Embryonic facial prominence (tissue), 1 donor: ENCODE measurements at regions not wholly inside any gene's neighbourhood (a gene's known extent, or its start where the extent isn't known, plus 50 kb on each side); places are given as distances from the start of the nearest gene placed in this dataset.

Experiments used
- DNase-seq: peaks from one replicate; pipeline ENCODE4 v3.0.0-alpha.2; 2016; ENCODE audit errors: extremely low spot score

GRCh38 chr7:25775570-25775969, 376.4 kb upstream of the NFE2L3 start:
- DNase-seq = no peak

GRCh38 chr7:25775999-25776743, 375.8 kb upstream of the NFE2L3 start:
- DNase-seq = no peak

DNA sequence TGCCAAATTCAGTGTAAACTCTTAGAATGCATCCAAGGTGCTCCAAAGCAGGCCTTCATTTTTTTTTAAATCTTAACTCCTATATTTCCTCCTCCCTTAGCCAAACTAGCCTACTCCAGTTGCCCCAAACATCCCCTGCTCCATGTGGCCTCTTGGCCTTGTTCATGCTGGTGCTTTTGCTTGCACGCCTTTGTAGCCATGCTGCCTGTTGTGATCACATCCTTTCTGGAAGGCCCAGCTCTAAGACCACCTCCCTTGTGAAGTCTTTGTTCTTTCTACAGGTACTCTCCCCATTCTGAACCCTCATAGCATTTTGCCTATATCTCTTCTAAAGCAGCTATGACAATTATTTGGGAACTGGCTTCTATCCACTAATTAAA, 375.3 kb upstream of the NFE2L3 start:
- DNase-seq = no peak

DNA sequence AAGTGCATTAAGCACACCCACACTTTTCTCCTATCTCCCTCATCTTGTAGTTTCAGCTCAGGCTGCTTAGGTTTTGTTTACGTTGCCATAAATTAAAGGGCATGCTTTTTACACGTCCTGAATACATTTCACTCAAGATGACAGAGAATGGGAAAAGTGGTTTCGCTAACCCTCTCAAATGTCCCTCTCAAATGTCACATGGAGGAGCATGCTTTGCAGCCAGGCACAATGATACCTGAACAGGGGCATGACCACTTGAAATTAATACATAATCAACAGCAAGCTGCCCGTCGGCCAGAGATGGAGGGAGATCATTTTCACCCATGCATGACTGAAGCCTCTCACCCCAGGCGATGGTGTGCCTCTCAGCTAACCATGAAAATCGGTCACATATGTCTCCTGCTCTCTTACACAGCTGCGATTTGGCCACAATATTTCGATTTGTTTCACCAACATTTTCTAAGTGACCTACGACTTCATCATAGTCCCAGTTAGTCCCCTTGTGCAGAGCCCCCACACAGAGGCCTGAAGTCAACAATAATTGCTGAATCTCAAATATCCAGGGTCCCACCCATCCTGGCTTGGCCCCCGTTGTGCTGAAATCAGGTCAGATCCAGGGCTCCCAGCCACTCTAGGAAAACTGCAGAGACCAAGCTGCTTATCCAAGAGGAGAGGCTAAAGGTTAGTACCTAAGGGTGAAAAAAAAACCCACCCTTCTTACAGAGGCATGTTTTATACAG, 373.9 kb upstream of the NFE2L3 start:
- DNase-seq = no peak

- no peak for DNase-seq
These were observed 372.9 kb upstream of the NFE2L3 start for GRCh38 chr7:25779002-25779546.

DNA sequence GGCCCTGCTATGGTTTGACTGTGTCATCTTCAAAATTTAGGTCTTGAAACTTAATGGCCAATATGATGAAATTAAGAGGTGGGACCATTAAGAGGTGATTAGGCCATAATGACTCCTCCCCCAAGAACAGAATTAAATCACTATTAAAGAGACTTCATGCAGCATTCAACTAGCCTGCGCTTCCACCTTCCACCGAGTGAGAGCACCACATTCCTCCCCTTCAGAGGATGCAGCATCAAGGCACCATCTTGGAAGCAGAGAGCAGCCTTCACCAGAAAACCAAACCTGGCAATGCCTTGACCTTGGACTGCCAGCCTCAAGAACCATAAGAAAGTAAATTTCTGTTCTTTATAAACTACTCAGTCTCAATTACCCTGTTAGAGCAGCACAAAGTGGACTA, 371.1 kb upstream of the NFE2L3 start:
- no peak for DNase-seq

- no peak for DNase-seq
These were observed 370.3 kb upstream of the NFE2L3 start for GRCh38 chr7:25781704-25782103.

DNA sequence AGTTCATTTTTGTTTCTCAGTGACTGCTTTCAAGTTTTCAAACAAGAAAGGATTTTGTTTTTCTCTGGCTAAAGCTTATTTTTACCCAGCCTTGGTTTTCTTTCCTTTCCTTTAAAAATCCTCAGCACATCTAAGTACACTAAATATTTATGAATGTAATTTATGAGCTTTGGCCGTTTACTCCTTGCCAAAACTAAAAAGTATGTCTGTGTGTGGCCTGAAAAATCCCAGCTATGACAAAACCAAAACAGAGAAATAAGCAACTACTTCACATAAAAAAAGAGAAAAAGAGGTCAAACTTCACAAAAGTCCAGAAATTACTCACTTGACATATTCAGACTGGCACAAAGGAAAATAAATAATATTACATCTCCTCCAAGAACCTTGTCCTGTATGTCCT, 365.1 kb upstream of the NFE2L3 start:
- no peak for DNase-seq

- no peak for DNase-seq
These were observed 364.7 kb upstream of the NFE2L3 start for GRCh38 chr7:25787336-25787735.

- no peak for DNase-seq
These were observed 363.6 kb upstream of the NFE2L3 start for GRCh38 chr7:25788371-25788770.

GRCh38 chr7:25788961-25789620, 362.9 kb upstream of the NFE2L3 start:
- no peak for DNase-seq

GRCh38 chr7:25789701-25790640, 362.0 kb upstream of the NFE2L3 start:
- DNase-seq = no peak

DNA sequence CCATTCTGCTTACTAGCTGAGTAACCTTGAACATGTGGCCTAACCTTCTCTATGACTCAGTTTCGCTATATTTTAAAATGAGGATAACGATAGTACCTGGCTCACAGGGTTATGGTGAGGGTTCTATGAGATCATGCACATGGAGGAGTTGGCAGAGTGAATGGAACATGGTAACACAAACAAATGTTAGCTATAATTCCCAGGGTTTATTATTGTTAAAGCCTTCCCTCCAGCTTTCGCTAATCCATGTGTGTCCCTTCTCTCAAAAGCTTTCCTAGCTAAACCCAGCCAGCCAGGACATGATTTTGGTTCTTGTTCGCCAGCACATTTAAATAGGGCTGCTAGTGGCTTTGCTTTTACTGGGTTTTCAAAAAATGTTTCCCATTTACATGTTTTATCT, 361.0 kb upstream of the NFE2L3 start:
- DNase-seq = no peak

DNA sequence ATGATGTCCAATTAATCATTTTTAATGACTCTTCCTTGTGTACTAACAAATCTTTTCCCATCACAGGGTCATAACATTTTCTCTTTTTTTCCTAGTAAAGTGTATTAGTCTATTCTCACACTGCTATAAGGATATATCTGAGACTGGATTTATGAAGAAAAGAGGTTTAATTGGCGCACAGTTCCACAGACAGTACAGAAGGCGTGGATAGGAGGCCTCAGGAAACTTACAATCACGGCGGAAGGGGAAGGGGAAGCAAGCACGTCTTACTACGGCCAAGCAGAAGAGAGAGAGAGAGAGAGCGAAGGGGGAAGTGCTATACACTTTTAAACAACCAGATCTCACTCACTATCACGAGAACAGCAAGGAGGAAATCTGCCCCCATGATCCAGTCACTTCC, 359.4 kb upstream of the NFE2L3 start:
- no peak for DNase-seq

GRCh38 chr7:25795824-25796235, 356.2 kb upstream of the NFE2L3 start:
- DNase-seq = no peak

- no peak for DNase-seq
These were observed 353.7 kb upstream of the NFE2L3 start for GRCh38 chr7:25798344-25798743.

DNA sequence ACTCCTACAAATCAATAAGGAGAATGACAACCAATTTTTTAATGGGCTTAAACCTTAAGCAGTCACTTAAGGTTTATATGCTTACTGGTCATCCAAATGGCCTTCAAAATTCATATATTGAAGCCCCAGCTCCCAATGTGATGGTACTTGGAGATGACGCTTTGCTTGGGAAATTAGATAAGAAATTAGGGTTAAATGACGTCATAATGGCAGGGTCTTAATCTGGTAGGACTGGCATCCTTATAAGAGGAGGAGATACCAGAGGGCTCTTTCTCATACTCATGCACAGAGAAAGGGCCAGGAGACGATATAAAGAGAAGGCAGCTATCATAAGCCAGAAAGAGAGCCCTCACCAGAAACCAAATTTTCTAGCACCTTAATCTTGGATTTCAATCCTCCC, 350.8 kb upstream of the NFE2L3 start:
- no peak for DNase-seq

GRCh38 chr7:25802057-25802456, 349.9 kb upstream of the NFE2L3 start:
- no peak for DNase-seq

- DNase-seq = no peak
These were observed 349.5 kb upstream of the NFE2L3 start for GRCh38 chr7:25802473-25802872.

- DNase-seq = no peak
These were observed 348.7 kb upstream of the NFE2L3 start for GRCh38 chr7:25803117-25803887.

- DNase-seq = no peak
These were observed 347.8 kb upstream of the NFE2L3 start for GRCh38 chr7:25804154-25804553.
